CD1c-positive myeloid dendritic cell (primary cell): ENCODE measurements at regions not wholly inside any gene's neighbourhood (a gene's known extent, or its start where the extent isn't known, plus 50 kb on each side); places are given as distances from the start of the nearest gene placed in this dataset.
A peak's percentile ranks its signal among the peaks of the same experiment; 100 is the strongest.
"Not testable (repeated sequence)": the region's sequence is repeated elsewhere in the genome, so short reads cannot be mapped to it uniquely, and the experiment has no call there.

Experiments used
- DNase-seq: peaks from one replicate; pipeline ENCODE4 v3.0.0-alpha.2; 2016; ENCODE audit errors: extremely low spot score

- no peak for DNase-seq
Measured at GRCh38 chr18:61676773-61677434, 215.9 kb downstream of the RNF152 start.

- DNase-seq = no peak
Measured at GRCh38 chr18:61669320-61669719, 223.5 kb downstream of the RNF152 start.

GRCh38 chr18:61666876-61667590 lies 225.8 kb downstream of the RNF152 start:
- DNase-seq = no peak

GRCh38 chr18:61664419-61665084 lies 228.3 kb downstream of the RNF152 start:
- DNase-seq = no peak

DNA sequence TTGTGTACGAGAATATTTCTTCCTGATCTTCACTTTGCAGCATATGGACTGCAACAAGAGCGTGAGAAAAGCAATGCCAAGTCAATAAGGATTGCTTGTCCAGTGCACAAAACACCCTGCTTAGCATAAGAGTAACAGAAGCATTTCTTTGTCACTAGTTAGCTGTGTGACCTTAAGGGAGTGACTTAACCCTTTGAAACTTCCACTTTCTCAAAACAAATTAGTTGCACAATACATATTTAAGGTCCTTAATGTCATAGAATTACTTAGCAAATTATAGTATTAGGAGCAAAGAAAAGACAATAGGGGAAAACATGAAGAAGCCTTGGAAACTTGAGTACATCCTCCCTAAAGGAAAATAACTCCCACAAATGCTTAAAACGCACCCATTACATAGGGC lies 230.1 kb downstream of the RNF152 start:
- no peak for DNase-seq

GRCh38 chr18:61658431-61658830 lies 234.4 kb downstream of the RNF152 start:
- no peak for DNase-seq

- no peak for DNase-seq
Measured at GRCh38 chr18:61657066-61657732, 235.6 kb downstream of the RNF152 start.

- DNase-seq = no peak
Measured at GRCh38 chr18:61655630-61656029, 237.2 kb downstream of the RNF152 start.

GRCh38 chr18:61653823-61654551 lies 238.8 kb downstream of the RNF152 start:
- no peak for DNase-seq

DNA sequence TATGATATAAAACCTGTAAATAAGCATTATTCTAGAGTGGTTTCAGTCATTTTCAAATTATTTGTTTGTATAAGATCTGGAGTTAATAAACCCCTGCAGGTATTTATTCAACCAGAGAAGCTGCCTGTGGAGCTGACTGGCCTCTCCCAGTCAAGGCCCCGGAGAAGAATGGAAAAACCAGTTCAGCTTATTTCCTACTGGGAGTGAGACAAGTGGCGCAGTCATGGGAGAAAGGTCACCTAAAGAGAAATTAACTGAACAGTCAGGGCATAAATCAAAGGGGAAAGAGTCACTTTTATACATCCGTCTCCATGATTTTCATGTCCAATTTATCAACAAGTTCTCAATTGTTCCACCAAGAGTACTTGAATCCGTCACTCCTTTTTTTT lies 240.9 kb downstream of the RNF152 start:
- DNase-seq = no peak

DNA sequence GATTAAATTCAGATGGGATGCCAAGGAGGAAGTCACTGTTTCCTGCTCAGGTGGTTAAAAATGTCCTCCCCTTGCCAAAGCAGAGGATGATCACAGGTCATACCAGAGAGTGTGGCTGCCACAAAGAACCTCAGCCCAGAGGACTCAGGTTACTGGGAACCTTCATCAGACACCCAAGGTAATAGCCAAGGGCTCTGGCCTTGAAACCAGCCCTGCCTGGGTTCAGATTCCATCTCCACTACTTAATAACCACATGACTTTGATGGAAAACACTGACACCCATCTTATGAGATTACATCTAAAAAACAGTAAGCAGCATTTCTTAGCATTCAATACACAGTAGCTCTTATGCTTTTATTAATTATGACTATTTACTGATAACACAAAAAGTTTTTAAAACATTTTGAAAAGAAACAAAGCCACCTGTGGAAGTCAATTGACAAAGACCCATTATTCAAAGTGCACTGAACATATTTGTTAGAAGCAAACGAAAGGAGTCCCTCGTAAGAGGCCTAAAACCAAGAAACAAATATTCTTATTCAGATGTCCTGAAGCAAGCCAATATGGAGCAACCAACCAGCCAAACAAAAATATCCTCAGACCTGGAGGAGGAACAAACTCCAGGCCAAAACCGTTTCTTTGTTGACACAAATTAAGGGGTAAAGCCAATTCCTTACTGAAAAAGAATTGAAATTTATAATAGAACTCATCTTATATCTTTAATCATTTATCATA lies 241.5 kb downstream of the RNF152 start:
- no peak for DNase-seq

DNA sequence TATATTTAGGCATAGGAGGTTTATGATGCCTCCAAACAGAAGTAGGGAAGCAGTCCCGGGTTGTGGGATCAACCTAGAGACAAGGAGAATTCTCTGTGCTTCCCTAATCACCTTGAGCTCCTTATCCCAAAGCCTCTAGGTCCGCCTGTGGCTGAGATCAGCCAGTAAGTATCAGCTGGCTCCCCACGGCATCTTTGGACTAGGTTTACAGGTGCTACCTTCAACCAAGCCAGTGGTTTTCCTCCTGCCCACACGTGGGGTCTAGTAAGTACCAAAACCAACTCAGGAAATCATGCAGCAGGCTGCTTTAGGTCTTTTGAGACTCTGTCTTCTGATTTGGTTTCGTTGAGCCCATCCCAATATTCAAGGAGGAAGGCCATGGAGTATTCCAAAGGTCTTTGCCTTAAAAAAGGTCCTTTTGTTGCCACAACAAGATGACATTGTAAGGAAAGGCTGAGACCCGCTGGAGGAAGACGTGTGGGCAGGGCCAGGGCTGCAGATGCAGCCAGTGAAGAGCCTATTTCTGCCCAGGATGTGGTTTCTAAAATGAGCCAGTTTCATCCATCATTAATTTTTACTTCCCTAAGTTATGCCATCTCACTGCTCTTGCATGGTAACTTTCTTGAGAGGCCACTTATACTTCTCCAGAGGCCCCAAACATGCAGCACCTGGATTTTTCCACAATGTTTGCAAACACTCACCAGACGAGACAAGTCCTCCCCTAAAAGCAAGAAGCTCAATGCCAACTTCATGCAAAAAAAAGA lies 248.7 kb downstream of the RNF152 start:
- no peak for DNase-seq

DNA sequence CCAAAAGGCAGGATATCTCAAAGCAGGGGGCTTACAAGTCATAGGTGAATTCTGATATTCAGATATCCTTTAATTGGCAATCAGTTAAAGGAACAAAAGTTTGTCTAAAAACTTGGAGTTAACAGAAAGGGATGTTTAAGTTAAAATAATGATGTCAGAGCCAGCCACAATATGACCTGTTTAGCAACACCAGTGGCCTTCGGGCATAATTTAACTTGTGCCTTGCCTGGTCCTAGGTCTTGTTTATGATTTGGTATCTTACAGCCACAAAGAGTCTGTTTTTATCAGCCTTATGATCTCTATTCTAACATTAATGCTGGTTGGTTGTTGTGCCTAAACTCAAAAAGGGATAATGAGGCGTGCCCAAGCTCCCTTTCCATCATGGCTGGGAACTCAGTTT lies 252.9 kb downstream of the RNF152 start:
- no peak for DNase-seq

DNA sequence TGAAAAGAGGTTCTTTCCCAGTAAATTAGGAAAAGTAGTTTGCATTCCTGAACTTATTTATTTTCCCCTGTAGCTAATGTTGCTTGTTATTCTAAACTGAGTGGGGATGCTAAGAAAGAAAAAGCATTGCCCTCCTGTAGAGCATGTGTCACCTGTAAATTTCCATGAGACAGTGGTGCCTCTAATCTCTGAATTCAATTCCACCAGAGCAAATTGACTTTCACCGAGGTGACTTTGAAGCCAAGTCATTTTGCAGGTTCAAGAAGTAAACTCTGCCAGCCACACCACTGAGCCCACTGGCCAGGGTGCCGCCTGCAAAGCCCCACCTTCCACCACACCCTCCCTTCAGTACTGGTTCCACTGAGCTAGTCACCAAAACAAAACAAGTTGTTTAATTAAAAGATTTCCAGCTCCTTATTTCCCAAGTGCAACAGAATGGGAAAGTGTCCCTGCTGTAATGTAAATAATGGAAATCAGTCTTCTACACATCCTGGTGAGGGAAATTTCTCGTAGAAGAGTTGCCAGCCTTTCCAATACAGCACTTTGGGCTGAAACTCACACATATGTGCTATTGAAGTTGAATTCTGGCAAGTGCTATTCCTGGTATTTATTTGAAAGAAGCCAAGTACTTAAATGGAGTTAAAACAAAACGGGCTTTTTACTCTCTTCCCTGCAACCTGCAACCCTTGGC lies 254.8 kb downstream of the RNF152 start:
- no peak for DNase-seq

DNA sequence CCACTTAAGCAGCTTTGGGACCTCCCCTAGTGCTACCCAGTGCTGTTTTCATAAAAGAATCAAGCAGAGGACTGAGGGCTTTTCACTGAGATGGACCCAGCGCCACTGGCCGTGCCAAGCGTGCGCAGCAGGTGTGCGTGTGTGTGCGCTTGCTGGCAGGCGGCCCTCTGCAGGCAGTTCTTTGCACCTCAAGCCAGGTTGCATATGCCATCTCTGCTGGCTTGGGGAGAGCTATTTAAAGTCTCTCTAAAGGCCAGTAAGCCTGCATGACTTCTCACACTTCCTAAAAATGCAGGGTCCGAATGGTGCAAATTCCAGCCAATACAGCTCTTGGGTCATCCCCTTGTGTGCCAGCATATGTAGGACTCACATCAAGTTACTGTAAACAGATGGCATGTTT lies 255.5 kb downstream of the RNF152 start:
- DNase-seq = no peak

- peak; percentile 58 for DNase-seq
Measured at GRCh38 chr18:61635901-61636528, 256.8 kb downstream of the RNF152 start.

DNA sequence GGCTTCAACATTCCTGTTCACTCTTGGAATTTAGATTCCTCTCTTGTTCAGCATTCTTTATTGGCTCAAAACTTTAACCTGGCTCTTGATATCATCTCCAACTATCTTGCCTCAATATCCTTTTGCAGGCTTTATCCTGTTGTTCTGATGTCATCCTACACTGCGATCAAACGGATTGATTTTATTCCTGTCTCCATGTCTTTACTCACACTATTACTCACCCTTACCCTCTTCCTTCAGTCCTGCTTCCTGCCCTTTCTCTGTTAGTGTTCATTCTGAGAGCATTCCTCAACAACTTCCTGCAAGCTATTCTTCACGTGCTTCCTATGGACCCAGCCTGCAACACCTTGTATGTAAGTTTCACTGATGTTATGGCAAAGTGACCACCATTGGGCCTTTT lies 264.7 kb downstream of the RNF152 start:
- no peak for DNase-seq

GRCh38 chr18:61624631-61625030 lies 268.2 kb downstream of the RNF152 start:
- DNase-seq = not testable (repeated sequence)

DNA sequence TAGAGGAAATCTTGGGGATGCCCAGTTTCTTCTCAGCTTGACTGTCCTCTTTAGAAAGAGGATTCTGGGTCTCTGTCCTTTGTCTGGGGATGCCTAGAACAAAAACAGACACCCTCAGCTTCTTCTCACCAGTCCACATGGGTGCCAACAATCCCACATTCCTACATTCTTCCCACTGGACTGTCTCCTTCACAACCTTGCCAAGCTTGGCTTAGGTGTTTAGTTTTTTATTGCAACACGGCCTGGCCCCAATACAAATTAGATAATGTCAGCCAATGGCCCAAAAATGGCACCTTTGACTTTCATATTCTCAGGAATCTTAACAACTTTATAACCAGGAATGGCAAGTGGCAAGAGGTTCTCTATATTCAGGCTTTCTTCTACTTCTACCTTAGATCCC lies 273.0 kb downstream of the RNF152 start:
- DNase-seq = no peak
